ENCODE measurements at regions not wholly inside any gene's neighbourhood (a gene's known extent, or its start where the extent isn't known, plus 50 kb on each side); places are given as distances from the start of the nearest gene placed in this dataset.

DNA sequence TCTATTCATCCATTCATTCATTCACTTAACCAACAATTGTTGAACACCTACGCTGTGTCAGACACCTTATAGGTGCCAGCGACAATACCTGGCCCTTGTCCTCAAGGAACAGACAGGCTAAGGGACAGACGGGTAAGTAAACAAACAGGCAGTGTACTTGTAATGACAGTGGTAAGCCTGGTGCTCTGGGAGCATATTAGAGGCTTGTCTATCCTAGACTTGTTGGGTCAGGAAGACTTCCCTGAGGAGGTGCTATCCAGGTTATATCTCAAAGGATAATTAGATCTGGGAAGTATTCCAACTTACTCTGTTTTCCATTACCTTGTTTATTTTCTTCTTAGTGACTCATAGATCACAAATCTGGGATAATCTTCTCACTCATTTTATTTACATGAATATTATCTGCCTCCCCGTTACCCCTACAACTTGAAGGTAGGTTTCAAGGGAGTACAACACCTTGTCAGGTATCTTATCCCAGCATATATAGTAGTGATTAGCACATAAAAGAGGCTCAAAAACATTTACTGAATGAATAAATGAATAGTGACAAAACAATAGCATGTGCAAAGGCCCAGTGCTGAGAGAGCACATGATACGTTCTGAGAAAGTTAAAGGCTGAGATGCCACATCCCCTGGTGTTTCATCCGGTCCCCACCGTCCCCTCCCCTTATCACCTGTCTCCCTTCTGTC, 75.3 kb upstream of the NCAM1 start:
- Histone ChIP-seq H3K9me3 (ENCODE audit: control insufficient read depth, insufficient read depth, low read length) (no peaks in the 10 kb centered on the region), H4K20me1 (ENCODE audit: control insufficient read depth, insufficient read depth, low read depth, low read length) (no peaks in the 10 kb centered on the region), H3K27me3 (ENCODE audit: control insufficient read depth, low read length) (no peaks in the 10 kb centered on the region), H3K79me2 (ENCODE audit: control insufficient read depth, low read length) (no peaks in the 10 kb centered on the region), H3K4me1 (ENCODE audit: control insufficient read depth, low read length) (no peaks in the 10 kb centered on the region), H3F3A (ENCODE audit: control insufficient read depth, insufficient read depth) (no peaks in the 10 kb centered on the region), H3K27ac (ENCODE audit: low read depth, low read length) (no peak overlapping the region), H3K4me2 (ENCODE audit: low read length) (no peak overlapping the region), H3K4me3 (ENCODE audit: low read length) (no peak overlapping the region), H3K9me2 (replicated peaks; ENCODE audit: control insufficient read depth, low read length) (no peaks in the 10 kb centered on the region), H3K36me3 (ENCODE audit: control insufficient read depth, low read length) (no peaks in the 10 kb centered on the region)
- TF ChIP-seq, protein P1, sequence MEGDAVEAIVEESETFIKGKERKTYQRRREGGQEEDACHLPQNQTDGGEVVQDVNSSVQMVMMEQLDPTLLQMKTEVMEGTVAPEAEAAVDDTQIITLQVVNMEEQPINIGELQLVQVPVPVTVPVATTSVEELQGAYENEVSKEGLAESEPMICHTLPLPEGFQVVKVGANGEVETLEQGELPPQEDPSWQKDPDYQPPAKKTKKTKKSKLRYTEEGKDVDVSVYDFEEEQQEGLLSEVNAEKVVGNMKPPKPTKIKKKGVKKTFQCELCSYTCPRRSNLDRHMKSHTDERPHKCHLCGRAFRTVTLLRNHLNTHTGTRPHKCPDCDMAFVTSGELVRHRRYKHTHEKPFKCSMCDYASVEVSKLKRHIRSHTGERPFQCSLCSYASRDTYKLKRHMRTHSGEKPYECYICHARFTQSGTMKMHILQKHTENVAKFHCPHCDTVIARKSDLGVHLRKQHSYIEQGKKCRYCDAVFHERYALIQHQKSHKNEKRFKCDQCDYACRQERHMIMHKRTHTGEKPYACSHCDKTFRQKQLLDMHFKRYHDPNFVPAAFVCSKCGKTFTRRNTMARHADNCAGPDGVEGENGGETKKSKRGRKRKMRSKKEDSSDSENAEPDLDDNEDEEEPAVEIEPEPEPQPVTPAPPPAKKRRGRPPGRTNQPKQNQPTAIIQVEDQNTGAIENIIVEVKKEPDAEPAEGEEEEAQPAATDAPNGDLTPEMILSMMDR (IDR thresholded peaks at IDR 0.05; ENCODE audit: low read depth, low read length, poor library complexity, severe bottlenecking): no peak

- Histone ChIP-seq H3K79me2 (ENCODE audit: control insufficient read depth, low read length) (no peaks in the 10 kb centered on the region), H3K4me3 (ENCODE audit: low read length) (no peak overlapping the region), H3K27me3 (ENCODE audit: control insufficient read depth, low read length) (no peaks in the 10 kb centered on the region), H3K36me3 (ENCODE audit: control insufficient read depth, low read length) (no peaks in the 10 kb centered on the region), H3K9me3 (ENCODE audit: control insufficient read depth, insufficient read depth, low read length) (no peaks in the 10 kb centered on the region), H4K20me1 (ENCODE audit: control insufficient read depth, insufficient read depth, low read depth, low read length) (no peaks in the 10 kb centered on the region), H3K4me2 (ENCODE audit: low read length) (no peak overlapping the region), H3F3A (ENCODE audit: control insufficient read depth, insufficient read depth) (no peaks in the 10 kb centered on the region), H3K9me2 (replicated peaks; ENCODE audit: control insufficient read depth, low read length) (no peaks in the 10 kb centered on the region), H3K4me1 (ENCODE audit: control insufficient read depth, low read length) (no peaks in the 10 kb centered on the region), H3K27ac (ENCODE audit: low read depth, low read length) (no peak overlapping the region)
- TF ChIP-seq, protein P1 (IDR thresholded peaks at IDR 0.05; ENCODE audit: low read depth, low read length, poor library complexity, severe bottlenecking): no peak
- no peak for TF ChIP-seq EZH2phosphoT487 (IDR thresholded peaks at IDR 0.05; ENCODE audit: borderline replicate concordance, low read length)
Observed at GRCh38 chr11:112886434-112887370, 74.5 kb upstream of the NCAM1 start.

DNA sequence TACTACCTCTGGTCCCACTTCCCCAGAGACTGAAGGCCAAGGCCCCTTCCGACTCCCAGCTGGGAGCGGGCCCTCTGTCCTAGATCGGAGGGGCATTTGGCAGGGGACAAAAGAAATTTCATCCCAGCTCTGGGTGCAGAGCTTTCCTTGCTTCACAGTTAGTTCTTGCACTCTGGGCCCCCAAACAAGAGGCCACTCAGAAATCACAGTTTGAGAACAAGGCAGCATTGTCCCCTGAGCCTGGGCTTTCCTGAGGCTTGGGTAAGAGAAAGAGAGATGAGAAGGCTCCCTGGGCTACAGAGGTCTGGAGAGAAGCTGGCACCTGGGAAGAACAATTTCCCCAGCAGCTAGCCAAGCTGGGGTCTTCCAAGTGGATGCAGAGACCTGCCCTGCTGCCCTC, 71.8 kb upstream of the NCAM1 start:
- Histone ChIP-seq H3K4me1 (ENCODE audit: control insufficient read depth, low read length) (no peaks in the 10 kb centered on the region), H3F3A (ENCODE audit: control insufficient read depth, insufficient read depth) (no peaks in the 10 kb centered on the region)

More for the DNA sequence above, 71.8 kb upstream of the NCAM1 start:
- H3K4me3 ChIP-seq (ENCODE audit: low read length): no peak overlapping the region
- no peak overlapping the region for H3K4me2 ChIP-seq (ENCODE audit: low read length)
- H3K79me2 ChIP-seq (ENCODE audit: control insufficient read depth, low read length): no peaks in the 10 kb centered on the region
- H3K9me3 ChIP-seq (ENCODE audit: control insufficient read depth, insufficient read depth, low read length): no peaks in the 10 kb centered on the region
- no peaks in the 10 kb centered on the region for H3K27me3 ChIP-seq (ENCODE audit: control insufficient read depth, low read length)
- TF ChIP-seq, protein P1 (IDR thresholded peaks at IDR 0.05; ENCODE audit: low read depth, low read length, poor library complexity, severe bottlenecking): no peak
- TF ChIP-seq EZH2phosphoT487 (IDR thresholded peaks at IDR 0.05; ENCODE audit: borderline replicate concordance, low read length): no peak
- no peaks in the 10 kb centered on the region for H3K9me2 ChIP-seq (replicated peaks; ENCODE audit: control insufficient read depth, low read length)
- H3K27ac ChIP-seq (ENCODE audit: low read depth, low read length): no peak overlapping the region
- no peaks in the 10 kb centered on the region for H4K20me1 ChIP-seq (ENCODE audit: control insufficient read depth, insufficient read depth, low read depth, low read length)
- H3K36me3 ChIP-seq (ENCODE audit: control insufficient read depth, low read length): no peaks in the 10 kb centered on the region

Data from DOHH2 (cell line).